ENCODE measurements at regions not wholly inside any gene's neighbourhood (a gene's known extent, or its start where the extent isn't known, plus 50 kb on each side); places are given as distances from the start of the nearest gene placed in this dataset.

- no peak for DNase-seq
These were observed 67.5 kb upstream of the THY1 start for GRCh38 chr11:119490253-119491006.

GRCh38 chr11:119489087-119489486, 66.1 kb upstream of the THY1 start:
- no peak for DNase-seq

- DNase-seq, result no peak
These were observed 65.5 kb upstream of the THY1 start for GRCh38 chr11:119488256-119488995.

GRCh38 chr11:119486691-119487259, 63.8 kb upstream of the THY1 start:
- DNase-seq, result no peak

- no peak for DNase-seq
These were observed 63.0 kb upstream of the THY1 start for GRCh38 chr11:119486016-119486415.

GRCh38 chr11:119484741-119485605, 62.0 kb upstream of the THY1 start:
- no peak for DNase-seq

- no peak for DNase-seq
These were observed 61.0 kb upstream of the THY1 start for GRCh38 chr11:119483881-119484371.

GRCh38 chr11:119483341-119483880, 60.4 kb upstream of the THY1 start:
- DNase-seq, result no peak

GRCh38 chr11:119482521-119483011, 59.6 kb upstream of the THY1 start:
- no peak for DNase-seq

GRCh38 chr11:119481667-119482400, 58.9 kb upstream of the THY1 start:
- DNase-seq, result no peak

- DNase-seq, result peak; percentile 54
These were observed 58.2 kb upstream of the THY1 start for GRCh38 chr11:119481021-119481666.

- no peak for DNase-seq
These were observed 57.5 kb upstream of the THY1 start for GRCh38 chr11:119480380-119481020.

GRCh38 chr11:119479685-119480275, 56.8 kb upstream of the THY1 start:
- no peak for DNase-seq

GRCh38 chr11:119478711-119479285, 55.8 kb upstream of the THY1 start:
- no peak for DNase-seq

- no peak for DNase-seq
These were observed 53.8 kb upstream of the THY1 start for GRCh38 chr11:119476666-119477331.

GRCh38 chr11:119476038-119476437, 53.1 kb upstream of the THY1 start:
- DNase-seq, result no peak

- DNase-seq, result peak; percentile 65
These were observed 52.0 kb upstream of the THY1 start for GRCh38 chr11:119474682-119475596.

Measured in occipital lobe (tissue), 1 donor.